Right lobe of liver (tissue), 4 donors: ENCODE measurements at regions not wholly inside any gene's neighbourhood (a gene's known extent, or its start where the extent isn't known, plus 50 kb on each side); places are given as distances from the start of the nearest gene placed in this dataset.

Source experiments
- POLR2A ChIP-seq: fragments of 450-650 bp; IDR thresholded peaks from one replicate; pipeline ENCODE4 v1.6.1; 2017; ENCODE audit warnings: antibody characterized with exemption, mild to moderate bottlenecking
- TF ChIP-seq, protein P1 (sequence below), 4 donors: fragments of 200-600 bp in 3 of 4; fragments of 450-650 bp in 1 of 4; IDR thresholded peaks; one replicate each; pipeline versions ENCODE4 v1.5.1 to v1.8.0; 2016 to 2022; ENCODE audit warnings: antibody characterized with exemption in 4 of 4, mild to moderate bottlenecking in 2 of 4
- donor health status: DM: no; HTN: no; CAD: no.
- donor health status: DM: no; HTN: no; CAD: no.
- donor health status: DM: no; HTN: yes; CAD: no.

DNA sequence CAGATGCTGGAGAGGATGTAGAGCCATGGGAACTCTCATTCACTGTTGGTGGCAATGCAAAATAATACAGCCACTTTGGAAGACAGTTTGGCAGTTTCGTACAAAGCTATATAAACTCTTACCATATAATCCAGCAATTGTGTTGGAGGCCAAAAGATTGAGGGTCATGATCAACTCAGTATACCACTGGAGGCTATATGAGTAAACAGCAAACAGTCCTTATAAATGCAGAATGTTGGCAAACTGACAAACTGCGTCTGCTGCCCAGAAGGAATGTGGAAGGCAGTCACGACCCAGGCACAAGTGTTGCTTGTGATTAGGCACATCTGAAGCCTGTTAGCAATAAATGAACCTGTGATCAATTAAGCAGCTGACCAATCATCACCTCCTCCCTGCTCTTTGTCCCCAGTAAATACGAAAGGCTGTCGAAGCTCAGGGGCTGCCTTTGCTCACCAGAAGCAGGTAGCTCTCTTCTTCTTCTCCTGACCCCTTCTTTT lies 98.1 kb upstream of the SPOPL start:
- TF ChIP-seq POLR2A: no peak
- TF ChIP-seq, protein P1, sequence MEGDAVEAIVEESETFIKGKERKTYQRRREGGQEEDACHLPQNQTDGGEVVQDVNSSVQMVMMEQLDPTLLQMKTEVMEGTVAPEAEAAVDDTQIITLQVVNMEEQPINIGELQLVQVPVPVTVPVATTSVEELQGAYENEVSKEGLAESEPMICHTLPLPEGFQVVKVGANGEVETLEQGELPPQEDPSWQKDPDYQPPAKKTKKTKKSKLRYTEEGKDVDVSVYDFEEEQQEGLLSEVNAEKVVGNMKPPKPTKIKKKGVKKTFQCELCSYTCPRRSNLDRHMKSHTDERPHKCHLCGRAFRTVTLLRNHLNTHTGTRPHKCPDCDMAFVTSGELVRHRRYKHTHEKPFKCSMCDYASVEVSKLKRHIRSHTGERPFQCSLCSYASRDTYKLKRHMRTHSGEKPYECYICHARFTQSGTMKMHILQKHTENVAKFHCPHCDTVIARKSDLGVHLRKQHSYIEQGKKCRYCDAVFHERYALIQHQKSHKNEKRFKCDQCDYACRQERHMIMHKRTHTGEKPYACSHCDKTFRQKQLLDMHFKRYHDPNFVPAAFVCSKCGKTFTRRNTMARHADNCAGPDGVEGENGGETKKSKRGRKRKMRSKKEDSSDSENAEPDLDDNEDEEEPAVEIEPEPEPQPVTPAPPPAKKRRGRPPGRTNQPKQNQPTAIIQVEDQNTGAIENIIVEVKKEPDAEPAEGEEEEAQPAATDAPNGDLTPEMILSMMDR (IDR thresholded peaks at IDR 0.05): no peak
